Hepatocyte (in vitro differentiated cells): ENCODE measurements at regions not wholly inside any gene's neighbourhood (a gene's known extent, or its start where the extent isn't known, plus 50 kb on each side); places are given as distances from the start of the nearest gene placed in this dataset.

Experiments
- DNase-seq: peaks from one replicate; pipeline ENCODE4 v3.0.0-alpha.2; 2016; ENCODE audit warnings: low spot score
- H2AFZ ChIP-seq: fragments of 200-600 bp; sonication (generic); 2 replicates; pipeline ENCODE4 v1.6.0; 2016; ENCODE audit warnings: antibody characterized with exemption, mild to moderate bottlenecking
- H3K27ac ChIP-seq: fragments of 200-600 bp; sonication (generic); 2 replicates; pipeline ENCODE4 v1.5.1; 2016; ENCODE audit warnings: mild to moderate bottlenecking
- H3K27me3 ChIP-seq: fragments of 200-600 bp; sonication (generic); 2 replicates; pipeline ENCODE4 v1.6.1; 2016
- H3K36me3 ChIP-seq: fragments of 200-600 bp; sonication (generic); replicated peaks from 2 replicates; pipeline ENCODE4 v1.5.1; 2016; ENCODE audit warnings: low read depth; ENCODE audit not compliant: insufficient read depth
- H3K4me1 ChIP-seq: fragments of 200-600 bp; sonication (generic); 2 replicates; pipeline ENCODE4 v1.5.1; 2016; ENCODE audit warnings: mild to moderate bottlenecking, moderate library complexity; ENCODE audit not compliant: insufficient read depth
- H3K4me2 ChIP-seq: fragments of 200-600 bp; sonication (generic); 2 replicates; pipeline ENCODE4 v1.6.0; 2016
- H3K4me3 ChIP-seq: fragments of 200-600 bp; sonication (generic); 2 replicates; pipeline ENCODE4 v1.5.1; 2016; ENCODE audit warnings: mild to moderate bottlenecking
- H3K79me2 ChIP-seq: fragments of 200-600 bp; sonication (generic); 2 replicates; pipeline ENCODE4 v1.6.0; 2017; ENCODE audit warnings: mild to moderate bottlenecking
- H3K9me2 ChIP-seq: fragments of 200-600 bp; sonication (generic); replicated peaks from 2 replicates; pipeline ENCODE4 v1.6.0; 2017; ENCODE audit warnings: mild to moderate bottlenecking; ENCODE audit not compliant: insufficient read depth
- H3K9me3 ChIP-seq: fragments of 200-600 bp; sonication (generic); 2 replicates; pipeline ENCODE4 v1.5.1; 2016; ENCODE audit warnings: low read depth, mild to moderate bottlenecking
- H4K20me1 ChIP-seq: fragments of 200-600 bp; sonication (generic); 2 replicates; pipeline ENCODE4 v1.6.0; 2016; ENCODE audit warnings: mild to moderate bottlenecking; ENCODE audit not compliant: insufficient read depth, poor library complexity, severe bottlenecking
- EZH2 ChIP-seq: fragments of 200-600 bp; sonication (generic); IDR thresholded peaks from 2 replicates; pipeline ENCODE4 v1.6.1; 2016; ENCODE audit warnings: antibody characterized with exemption, mild to moderate bottlenecking, borderline replicate concordance
- EZH2phosphoT487 ChIP-seq: fragments of 200-600 bp; sonication (generic); IDR thresholded peaks from one replicate; pipeline ENCODE4 v1.6.1; 2018; ENCODE audit warnings: antibody characterized with exemption, mild to moderate bottlenecking, low read depth, moderate library complexity; ENCODE audit not compliant: unreplicated experiment, severe bottlenecking
- WGBS: methylation state at CpG from one replicate; pipeline ENCODE4 v1.1.6; 2016; ENCODE audit warnings: low lambda C conversion rate; ENCODE audit errors: missing lambda C conversion rate; 5-methylcytosine and 5-hydroxymethylcytosine counted together
- TF ChIP-seq, protein P1 (sequence below): fragments of 200-600 bp; sonication (generic); IDR thresholded peaks from 2 replicates; pipeline ENCODE4 v1.5.1; 2016; ENCODE audit warnings: antibody characterized with exemption, mild to moderate bottlenecking; ENCODE audit not compliant: poor library complexity

- TF ChIP-seq, protein P1, sequence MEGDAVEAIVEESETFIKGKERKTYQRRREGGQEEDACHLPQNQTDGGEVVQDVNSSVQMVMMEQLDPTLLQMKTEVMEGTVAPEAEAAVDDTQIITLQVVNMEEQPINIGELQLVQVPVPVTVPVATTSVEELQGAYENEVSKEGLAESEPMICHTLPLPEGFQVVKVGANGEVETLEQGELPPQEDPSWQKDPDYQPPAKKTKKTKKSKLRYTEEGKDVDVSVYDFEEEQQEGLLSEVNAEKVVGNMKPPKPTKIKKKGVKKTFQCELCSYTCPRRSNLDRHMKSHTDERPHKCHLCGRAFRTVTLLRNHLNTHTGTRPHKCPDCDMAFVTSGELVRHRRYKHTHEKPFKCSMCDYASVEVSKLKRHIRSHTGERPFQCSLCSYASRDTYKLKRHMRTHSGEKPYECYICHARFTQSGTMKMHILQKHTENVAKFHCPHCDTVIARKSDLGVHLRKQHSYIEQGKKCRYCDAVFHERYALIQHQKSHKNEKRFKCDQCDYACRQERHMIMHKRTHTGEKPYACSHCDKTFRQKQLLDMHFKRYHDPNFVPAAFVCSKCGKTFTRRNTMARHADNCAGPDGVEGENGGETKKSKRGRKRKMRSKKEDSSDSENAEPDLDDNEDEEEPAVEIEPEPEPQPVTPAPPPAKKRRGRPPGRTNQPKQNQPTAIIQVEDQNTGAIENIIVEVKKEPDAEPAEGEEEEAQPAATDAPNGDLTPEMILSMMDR: no peak
- TF ChIP-seq EZH2phosphoT487: no peak
- no peak for TF ChIP-seq EZH2
- no peaks in the 10 kb centered on the region for H3K9me3 ChIP-seq
- no peaks in the 10 kb centered on the region for H3K27me3 ChIP-seq
- H2AFZ ChIP-seq: no peak overlapping the region
- H3K4me2 ChIP-seq: no peak overlapping the region
- peaks cover 10% of the 10 kb centered on the region for H3K4me1 ChIP-seq
- no peak overlapping the region for H3K27ac ChIP-seq
- DNase-seq: no peak
- 93% methylated on average over 4 of the region's 4 CpGs for WGBS
- no peaks in the 10 kb centered on the region for H3K79me2 ChIP-seq
- H3K4me3 ChIP-seq: no peak overlapping the region
- no peaks in the 10 kb centered on the region for H3K9me2 ChIP-seq
- H3K36me3 ChIP-seq: no peaks in the 10 kb centered on the region
- H4K20me1 ChIP-seq: no peaks in the 10 kb centered on the region
Observed at GRCh38 chr6:119445666-119446065, 96.1 kb upstream of the MAN1A1 start.

- H3K4me3 ChIP-seq: no peak overlapping the region
- H2AFZ ChIP-seq: no peak overlapping the region
- H3K4me1 ChIP-seq: peaks cover 10% of the 10 kb centered on the region
- no peaks in the 10 kb centered on the region for H3K79me2 ChIP-seq
- H3K27ac ChIP-seq: no peak overlapping the region
- no peak for DNase-seq
- H3K9me2 ChIP-seq: no peaks in the 10 kb centered on the region
- no peaks in the 10 kb centered on the region for H4K20me1 ChIP-seq
- no peaks in the 10 kb centered on the region for H3K36me3 ChIP-seq
- TF ChIP-seq EZH2phosphoT487 (no peak), EZH2 (no peak)
- TF ChIP-seq, protein P1: no peak
- H3K9me3 ChIP-seq: no peaks in the 10 kb centered on the region
- H3K4me2 ChIP-seq: no peak overlapping the region
- H3K27me3 ChIP-seq: no peaks in the 10 kb centered on the region
- WGBS: 84% methylated on average over 4 of the region's 4 CpGs
Observed at GRCh38 chr6:119444642-119445557, 95.3 kb upstream of the MAN1A1 start.

DNA sequence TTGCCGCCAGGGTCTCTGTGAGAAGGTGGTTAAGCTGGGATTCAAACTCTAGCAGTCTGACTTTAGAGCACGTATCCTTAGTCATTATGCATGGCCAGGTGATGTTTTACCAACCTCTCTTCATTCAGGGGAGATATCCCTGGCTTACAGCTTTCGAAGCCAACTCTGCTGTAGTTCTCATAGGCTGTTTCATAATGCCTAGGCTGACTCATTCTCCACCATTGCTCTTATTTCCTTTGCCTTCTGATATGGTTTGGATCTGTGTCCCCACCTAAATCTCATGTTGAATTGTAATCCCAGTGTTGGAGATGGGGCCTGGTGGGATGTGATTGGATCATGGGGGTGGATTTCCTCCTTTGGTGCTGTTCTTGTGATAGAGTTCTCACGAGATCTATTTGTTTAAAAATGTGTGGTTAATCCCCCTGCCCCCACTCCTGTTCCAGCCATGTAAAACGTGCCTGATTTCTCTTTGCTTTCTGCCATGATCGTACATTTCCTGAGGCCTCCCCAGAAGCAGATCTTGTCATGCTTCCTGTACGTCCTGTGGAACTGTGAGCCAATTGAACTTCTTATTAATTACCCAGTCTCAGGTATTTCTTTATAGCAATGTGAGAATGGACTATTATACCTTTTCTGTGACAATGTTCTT is 94.6 kb upstream of the MAN1A1 start:
- Histone ChIP-seq H3K27me3 (no peaks in the 10 kb centered on the region), H3K4me1 (peaks cover 10% of the 10 kb centered on the region), H3K4me3 (no peak overlapping the region), H3K4me2 (no peak overlapping the region), H3K36me3 (no peaks in the 10 kb centered on the region), H4K20me1 (no peaks in the 10 kb centered on the region), H3K9me2 (no peaks in the 10 kb centered on the region), H2AFZ (no peak overlapping the region), H3K9me3 (no peaks in the 10 kb centered on the region), H3K79me2 (no peaks in the 10 kb centered on the region), H3K27ac (no peak overlapping the region)
- WGBS: 82% methylated on average over 7 of the region's 7 CpGs
- no peak for TF ChIP-seq EZH2phosphoT487
- no peak for DNase-seq

DNA sequence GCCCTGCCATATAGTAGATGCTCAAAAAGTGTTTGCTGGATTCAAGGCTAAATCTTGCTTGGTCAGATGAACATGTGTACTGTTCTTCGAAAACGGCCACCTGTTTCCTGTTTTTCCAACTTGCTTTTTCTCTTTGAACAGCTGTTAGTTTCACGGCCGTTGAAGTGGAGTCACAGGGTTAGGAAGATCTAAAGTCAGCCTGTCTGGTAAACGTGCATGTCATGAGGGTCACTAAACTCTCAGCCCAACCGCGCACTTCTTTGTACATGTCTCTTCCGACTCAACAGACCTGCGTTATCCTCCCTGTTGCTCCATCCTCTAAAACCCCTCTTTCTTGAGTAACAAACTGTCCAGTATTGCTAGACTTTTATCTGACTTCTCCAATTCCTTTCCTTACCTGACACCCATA is 93.2 kb upstream of the MAN1A1 start:
- TF ChIP-seq, protein P1: no peak
- TF ChIP-seq EZH2phosphoT487 (no peak), EZH2 (no peak)
- Histone ChIP-seq H3K9me2 (no peaks in the 10 kb centered on the region), H3K27me3 (no peaks in the 10 kb centered on the region), H3K79me2 (no peaks in the 10 kb centered on the region), H3K4me3 (no peak overlapping the region), H3K4me2 (no peak overlapping the region), H2AFZ (no peak overlapping the region), H3K36me3 (no peaks in the 10 kb centered on the region), H3K9me3 (no peaks in the 10 kb centered on the region), H3K4me1 (peaks cover 10% of the 10 kb centered on the region), H4K20me1 (no peaks in the 10 kb centered on the region), H3K27ac (no peak overlapping the region)
- WGBS: 81% methylated on average over 9 of the region's 9 CpGs
- DNase-seq: no peak
